NCI-H2107 treated with DMSO at 0.1 percent for 48 hours (cell line): ENCODE measurements at regions not wholly inside any gene's neighbourhood (a gene's known extent, or its start where the extent isn't known, plus 50 kb on each side); places are given as distances from the start of the nearest gene placed in this dataset.
"Not testable (repeated sequence)": the region's sequence is repeated elsewhere in the genome, so short reads cannot be mapped to it uniquely, and the experiment has no call there.

ENCODE experiments used
- DNase-seq: peaks from one replicate; lab custom pipeline; 2025; ENCODE audit not compliant: unreplicated experiment; lab: John Stamatoyannopoulos, UW

DNA sequence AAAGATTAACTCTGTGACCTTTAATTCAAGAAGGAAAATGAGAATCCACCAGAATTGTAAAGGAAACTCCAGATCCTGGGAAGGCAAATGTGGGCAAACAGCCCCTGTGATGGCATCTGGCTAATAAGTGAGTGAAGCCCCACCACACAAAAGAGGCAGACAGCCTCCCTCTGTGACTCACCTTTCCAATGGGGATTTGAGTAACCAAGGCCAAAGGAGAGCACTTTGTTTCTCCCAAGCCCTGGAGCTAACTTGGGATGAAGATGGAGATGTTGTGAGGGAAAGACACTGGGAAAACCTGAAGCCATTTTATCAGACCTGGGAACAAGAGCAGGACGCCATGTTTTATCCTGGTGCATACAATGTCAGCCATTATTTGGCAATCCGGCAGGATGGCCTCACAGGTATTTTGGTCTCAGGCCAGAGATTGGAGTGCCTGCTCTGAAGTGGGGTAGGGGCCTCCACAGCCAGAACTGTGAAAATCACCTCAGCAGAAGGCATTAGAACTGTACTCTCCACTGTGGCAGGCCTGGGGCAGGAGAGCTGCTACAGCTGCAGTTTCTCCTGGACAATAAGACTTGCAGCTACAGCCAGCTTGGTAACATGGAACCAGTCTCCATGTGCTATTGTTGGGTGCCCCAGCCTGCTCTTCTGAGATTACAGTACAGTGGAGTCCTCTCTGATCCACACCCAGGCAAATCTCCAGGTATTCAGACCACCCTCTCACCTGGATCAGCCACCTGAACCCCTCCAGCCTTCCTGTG lies 96.6 kb upstream of the PCED1B start:
- no peak for DNase-seq

DNA sequence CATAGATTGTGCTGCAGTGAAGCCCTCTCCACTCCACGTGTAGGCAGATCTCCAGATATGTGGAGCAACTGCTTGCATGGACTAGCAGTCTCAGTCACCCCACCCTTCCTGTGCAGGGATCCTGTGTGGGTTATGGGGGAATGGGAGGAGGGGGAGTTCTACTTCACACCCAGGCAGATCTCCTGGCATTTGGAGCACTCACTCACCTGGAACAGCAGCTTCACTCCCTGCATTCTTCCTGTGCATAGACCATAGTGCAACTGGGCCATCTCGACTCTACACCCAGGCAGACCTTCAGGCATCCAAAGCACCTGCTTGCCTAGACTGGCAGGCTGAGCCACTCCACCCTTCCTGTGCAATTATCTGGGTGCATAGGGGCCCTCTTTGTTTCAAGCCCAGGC lies 96.0 kb upstream of the PCED1B start:
- DNase-seq = no peak

DNA sequence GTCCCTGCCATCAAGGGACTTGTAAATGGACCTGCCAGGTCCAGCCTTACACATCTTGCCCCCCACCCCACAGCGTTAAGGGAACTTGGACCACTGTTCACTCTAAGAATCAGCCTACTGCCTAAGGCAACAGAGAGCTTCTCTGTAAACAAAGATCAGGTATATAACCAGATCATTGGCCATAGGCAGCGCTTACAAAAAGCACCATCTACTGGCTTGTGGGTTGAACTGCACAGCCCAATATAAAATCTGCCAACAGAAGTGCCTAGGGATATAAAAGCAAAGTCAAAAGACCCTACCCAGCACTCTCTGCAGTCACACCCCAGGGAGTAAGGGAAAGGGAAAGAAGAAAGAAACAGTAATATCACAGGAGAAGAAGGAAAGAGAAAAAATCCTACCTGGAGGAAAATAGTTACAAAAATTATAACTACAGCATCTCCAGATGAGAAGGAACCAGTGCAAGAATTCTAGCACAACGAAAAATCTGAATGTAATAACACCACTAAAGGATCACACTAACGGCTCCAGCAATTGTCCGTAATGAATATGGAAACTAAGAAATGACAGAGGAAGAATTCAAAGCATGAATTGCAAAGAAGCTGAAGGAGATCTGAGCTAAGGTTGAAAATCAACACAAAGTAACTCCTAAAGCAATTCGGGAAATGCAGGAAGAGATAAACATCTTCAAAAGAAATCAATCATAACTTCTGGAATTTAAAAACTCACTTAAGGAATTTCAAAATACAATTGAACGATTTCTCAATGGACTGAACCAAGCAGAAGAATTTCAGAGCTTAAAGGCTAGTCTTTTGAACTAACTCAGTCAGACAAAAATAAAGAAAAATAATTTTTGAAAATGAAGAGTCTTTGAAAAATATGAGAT lies 95.2 kb upstream of the PCED1B start:
- DNase-seq = no peak

DNA sequence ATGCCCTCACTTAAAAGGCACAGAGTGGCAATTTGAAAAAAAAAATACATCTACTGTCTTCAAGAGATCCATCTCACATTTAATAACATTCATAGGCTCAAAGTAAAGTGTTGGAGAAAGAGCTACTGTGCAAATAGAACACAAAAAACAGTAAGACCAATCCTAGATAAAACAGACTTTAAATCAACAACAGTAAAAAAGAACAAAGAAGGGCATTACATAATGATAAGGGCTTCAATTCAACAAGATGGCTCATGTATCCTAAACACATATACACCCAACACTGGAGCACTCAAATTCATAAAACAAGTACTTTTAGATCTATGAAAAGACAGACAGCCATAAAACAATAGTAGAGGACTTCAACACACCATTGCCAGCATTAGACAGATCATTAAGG lies 93.6 kb upstream of the PCED1B start:
- no peak for DNase-seq

DNA sequence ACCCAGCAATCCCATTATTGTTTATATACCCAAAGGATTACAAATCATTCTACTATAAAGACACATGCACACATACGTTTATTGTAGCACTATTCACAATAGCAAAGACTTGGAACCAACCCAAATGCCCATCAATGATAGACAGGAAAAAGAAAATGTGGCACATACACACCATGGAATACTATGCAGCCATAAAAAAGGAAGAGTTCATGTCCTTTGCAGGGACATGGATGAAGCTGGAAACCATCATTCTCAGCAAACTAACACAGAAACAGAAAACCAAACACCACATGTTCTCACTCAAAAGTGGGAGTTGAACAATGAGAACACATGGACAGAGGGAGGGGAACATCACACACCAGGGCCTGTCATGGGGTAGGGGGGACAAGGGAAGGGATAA lies 91.3 kb upstream of the PCED1B start:
- DNase-seq = not testable (repeated sequence)

DNA sequence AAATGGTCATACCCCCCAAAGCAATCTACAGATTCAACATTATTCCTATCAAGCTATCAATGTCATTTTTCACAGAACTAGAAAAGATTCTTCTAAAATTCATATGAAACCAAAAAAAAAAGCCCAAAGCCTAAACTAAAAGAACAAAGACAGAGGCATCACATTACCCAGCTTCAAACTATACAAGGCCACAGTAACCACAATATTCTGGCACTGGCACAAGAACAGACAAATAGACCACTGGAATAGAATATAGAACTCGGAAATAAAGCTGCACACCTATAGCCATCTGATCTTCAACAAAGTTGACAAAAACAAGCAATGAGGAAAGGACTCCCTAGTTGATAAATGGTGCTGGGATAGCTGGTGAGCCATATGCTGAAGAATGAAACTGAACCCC lies 89.2 kb upstream of the PCED1B start:
- no peak for DNase-seq

DNA sequence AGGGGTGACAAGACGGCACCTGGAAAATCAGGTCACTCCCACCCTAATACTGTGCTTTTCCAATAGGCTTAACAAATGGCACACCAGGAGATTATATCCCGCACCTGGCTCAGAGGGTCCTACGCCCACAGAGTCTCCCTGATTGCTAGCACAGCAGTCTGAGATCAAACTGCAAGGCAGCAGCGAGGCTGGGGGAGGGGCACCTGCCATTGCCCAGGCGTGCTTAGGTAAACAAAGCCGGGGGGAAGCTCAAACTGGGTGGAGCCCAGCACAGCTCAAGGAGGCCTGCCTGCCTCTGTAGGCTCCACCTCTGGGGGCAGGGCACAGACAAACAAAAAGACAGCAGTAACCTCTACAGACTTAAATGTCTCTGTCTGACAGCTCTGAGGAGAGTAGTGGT lies 87.4 kb upstream of the PCED1B start:
- DNase-seq = not testable (repeated sequence)

DNA sequence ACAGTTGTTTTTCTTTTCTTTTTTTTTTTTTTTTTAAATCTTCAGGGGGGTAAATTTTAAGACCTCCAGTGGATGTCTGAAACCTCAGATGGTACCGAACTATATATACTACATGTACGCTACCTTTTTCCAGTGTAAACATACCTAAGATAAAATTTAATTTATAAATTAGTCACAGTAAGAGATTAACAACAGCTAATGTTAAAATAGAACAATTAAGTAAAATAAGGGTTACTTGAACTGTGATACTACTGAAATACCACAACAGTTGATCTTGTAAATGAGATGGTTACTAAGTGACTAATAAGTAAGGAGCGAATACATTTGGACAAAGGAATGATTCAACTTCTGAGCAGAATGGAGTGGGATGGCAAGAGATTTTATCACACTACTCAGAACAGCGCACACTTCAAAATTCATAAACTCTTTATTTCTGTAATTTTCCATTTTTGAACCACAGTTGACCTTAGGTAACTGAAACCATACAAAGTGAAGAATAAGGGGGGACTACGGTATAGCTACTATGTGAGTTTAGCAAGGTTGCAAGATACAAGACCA lies 80.5 kb upstream of the PCED1B start:
- no peak for DNase-seq

DNA sequence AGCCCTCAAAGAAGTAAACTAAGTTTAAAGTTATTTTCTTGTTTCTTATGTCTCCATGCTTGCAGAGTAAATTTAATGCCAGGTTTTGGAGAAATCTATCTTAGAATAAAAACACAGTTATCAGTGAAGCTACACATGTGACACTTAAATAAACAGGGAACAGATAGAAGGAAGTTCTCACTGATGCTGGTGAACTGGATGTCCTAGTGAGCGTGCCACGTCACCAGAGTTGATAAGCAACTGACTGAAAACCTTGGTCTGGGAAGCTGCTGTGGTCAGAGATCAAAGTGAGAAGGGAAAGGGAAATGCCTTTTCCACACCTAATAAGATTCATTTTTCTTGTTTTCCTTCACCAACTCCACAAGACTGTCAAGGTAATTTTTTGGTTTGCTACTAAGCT lies 74.8 kb upstream of the PCED1B start:
- DNase-seq = no peak

DNA sequence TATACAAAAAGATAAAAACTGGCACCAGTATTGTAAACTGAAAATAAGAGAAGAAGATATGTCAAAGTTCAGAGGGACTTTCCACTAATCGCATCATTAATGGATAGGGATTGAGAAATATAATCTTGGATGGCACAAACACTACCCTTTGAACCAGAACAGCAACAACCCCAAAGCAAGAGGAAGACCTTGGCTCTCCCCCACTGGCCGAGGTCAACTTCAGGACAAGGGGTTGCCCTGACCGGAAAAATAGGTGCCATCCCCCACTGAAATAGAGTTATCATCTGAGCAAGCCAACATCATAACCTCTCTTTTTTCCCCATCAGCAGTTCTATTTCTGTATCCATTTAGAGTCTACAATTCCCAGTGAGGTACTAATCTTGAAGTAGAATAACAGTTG lies 72.4 kb upstream of the PCED1B start:
- no peak for DNase-seq

DNA sequence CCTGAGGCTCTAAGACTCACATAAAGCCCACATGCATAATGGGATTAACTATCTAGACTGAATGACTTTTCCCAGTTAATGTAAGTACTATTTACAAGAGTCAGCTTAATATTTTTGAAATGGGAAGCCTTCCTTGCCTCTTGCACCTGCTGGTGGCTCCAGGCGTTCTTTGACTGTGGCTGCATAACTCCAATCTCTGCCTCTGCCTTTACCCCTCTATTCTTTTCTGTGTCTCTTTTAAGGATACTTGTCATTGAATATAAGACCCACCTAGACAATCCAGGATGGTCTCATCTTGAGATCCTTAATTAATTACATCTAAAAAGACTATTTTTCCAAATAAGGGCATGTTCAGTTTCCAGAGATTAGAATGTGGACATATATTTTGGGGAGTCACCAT lies 66.9 kb upstream of the PCED1B start:
- no peak for DNase-seq

DNA sequence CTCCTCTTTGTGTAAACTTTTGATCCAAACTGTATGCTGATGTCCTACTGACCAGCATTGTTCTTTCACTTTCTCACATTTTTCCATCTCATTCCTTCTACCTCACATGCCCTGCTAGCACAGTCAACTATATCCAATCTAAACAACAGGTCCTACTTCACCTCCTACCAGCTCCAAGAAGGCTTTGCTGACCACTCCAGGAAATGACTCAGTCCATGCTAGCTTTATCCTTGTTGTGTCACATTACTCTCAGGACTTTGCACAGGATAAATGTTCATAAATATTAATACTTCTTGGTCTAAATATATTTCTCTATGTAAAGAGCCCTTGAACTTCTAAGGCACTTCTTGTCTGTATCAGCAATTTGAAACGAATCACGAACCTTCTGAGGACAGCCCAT lies 64.9 kb upstream of the PCED1B start:
- DNase-seq = no peak

DNA sequence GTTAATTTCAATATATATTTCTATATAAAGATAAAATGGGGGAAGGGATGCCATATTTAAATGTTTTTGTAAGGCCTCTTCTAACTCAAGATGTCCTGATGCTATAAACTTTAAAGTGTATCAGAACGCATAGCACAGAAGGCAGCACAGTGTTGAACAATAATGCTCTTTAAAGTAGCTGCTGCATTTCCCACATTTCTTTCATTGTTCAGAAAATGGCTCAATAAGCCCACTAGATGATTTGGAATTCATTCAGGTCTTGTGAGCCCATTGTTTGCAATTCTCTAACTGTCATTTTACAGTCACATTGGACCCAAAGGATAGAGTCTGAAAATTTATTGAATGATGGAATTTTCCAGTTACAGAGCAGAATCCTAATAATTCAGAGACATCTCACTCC lies 64.0 kb upstream of the PCED1B start:
- no peak for DNase-seq

DNA sequence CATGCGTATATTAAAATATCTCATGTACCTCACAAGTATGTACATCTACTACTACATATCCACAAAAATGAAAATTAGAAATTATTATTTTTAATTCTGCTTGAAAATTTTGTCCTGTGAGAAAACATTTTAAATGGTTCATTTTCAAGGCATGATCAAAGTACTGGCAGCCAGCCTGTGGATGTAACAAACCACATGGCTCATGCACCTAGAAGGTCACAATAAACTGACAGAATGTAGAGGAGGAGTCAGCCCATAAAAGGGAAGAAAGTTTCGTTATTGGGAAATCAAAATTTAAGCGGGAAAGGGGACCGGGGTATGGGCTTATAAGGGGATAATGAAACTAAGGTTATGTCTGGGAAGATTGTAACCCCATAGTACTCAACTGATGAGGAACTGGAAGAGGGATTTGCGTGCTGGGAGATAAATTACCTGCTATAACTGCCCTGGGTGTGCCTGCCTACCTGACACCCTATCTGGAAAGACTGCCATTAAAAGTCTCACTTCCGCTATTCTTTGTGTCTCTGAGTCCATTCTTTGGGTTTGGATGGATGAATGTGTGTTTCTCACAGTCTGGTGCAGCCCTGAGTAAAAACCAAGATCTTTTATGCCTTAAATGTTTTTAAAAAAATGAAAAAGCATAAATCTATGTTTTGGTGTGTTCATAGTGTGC lies 62.2 kb upstream of the PCED1B start:
- no peak for DNase-seq

DNA sequence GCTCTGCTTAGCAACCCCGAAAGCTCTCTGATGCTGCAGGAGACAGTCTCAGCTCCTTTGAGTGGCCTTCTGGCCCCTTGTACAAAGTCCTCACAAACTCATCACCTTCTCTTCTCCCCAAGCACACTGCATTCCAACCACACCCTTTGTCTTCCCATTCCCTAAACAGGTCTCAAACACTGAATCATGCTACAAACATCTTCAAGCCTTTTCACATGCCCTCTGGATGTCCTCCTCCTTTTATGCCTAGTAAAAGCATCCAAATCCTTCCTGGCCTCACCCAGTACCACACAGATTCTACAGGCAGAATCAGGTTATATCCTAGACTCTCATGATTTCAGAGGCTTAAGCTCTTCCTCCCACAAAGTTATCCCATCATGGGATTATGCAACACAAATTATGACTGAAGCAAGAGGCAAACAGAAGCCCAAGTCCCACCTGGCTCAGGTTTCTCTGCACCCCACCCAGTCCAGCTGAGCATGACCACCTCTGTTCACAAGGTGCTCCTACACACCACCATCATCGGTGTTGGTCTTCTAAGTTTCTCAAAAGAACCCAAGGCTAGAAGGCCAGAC lies 61.4 kb upstream of the PCED1B start:
- no peak for DNase-seq

DNA sequence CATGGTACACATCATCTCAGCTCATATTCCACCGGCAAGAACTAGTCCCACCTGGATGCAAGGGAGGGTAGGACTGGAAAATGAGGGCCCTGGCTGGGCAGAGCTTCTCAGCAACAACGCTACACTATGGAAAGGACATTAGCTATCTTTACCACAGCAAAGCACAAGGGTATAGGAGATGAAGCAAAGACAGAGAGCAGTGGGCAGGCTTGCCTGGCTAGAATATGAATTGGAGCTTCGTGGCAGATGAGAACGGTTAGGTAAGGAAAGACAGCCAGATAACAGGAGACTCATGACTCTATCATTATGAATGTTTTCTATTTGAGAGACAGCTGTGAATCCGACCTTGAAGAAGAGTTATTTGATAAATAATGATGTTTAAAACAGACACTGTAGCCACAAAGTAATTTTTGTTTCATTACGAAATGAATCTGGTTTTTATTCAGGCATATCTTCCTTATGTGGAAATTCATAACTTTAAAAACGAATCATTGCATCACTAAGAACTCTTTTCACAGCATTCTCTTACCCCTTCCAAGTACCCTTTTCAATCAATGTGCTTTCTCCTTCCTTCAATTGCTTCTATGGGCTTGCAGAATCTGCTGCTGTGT lies 59.1 kb upstream of the PCED1B start:
- DNase-seq = no peak

DNA sequence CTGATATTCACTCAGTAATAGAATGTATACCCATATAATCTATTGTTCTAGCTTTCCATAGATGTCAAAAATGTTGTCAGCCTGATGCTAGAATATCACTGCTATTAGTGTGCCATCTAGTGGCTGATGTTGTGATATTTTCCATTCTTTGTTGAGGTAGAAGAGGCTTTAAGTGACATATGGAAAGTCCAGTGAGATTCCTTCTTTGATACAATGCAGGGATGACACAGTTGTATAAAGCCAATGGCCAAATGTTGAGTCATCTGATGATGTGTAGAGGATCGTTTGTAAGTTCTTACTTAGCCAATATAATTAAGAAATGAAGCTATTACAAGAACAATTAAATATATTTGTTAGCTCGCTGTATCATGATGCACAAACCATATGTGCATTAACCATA lies 58.1 kb upstream of the PCED1B start:
- DNase-seq = peak; percentile 56

DNA sequence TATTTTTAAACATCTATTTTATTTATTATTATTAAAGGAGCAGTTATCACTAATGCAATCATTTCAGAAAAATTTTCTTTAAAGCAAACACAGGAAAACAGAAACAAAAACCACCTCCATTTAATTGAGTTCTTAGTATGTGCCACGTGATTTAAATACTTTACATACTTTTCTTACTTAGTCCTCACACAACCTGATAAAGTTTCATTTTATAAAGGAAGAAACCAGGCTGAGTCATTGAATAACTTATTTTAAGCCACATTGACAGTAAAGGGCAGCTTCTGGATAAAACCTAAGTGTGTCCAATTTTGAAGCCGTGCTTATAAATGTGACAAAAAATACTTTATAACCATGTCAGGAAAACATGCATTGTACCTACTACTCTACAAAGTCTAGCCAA lies 57.1 kb upstream of the PCED1B start:
- DNase-seq = no peak

DNA sequence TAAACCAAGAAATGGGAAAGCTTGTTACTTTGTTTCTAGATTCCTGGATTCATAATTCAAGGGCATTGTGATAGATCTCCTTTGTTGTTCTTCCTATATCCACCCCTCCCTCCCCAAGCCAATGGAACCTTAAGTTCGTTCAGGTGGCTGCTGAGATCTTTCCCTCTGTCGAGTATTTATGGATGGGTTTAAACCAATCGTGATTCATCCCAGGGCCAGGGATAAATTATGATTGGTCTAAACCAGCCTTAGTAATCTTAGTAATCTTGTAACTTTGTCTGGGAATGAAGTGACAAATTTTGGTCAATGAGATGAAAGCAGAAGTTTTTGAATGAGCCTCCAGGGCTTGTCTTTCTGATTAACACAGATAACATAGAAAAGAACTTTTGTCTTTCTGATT lies 56.1 kb upstream of the PCED1B start:
- no peak for DNase-seq

DNA sequence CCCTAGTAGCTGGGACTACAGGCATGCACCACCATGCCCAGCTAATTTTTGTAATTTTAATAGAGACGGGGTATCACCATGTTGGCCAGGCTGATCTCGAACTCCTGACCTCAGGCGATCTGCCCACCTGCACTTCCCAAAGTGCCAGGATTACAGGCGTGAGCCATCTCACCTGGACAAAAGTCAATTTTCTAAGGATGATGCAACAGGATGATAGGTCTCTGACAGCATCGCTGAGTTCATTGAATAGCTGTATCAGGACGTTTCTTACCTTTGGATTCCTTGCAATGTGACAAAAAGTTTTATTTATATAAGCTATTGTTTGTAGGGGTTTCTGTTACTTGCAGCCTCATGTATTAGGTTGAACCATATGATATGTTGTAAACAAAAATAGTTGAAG lies 55.5 kb upstream of the PCED1B start:
- DNase-seq = no peak

DNA sequence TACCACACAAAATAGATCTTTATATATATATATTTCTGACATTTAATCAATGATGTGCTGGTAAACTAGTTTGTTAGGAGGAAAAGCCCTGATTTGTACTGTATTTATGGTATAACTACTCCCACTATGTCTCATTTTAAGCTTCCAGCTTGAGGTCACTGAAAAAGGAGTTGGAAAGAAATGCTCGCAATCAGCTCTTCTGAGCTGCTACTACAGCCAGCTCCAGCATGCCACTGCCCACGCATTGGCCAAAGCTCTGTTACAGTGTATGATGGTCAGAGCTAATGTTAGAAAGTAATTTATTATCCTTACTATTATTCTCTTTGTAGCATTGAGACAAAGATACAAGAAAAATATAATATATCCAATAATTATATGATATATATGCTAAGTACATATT lies 55.0 kb upstream of the PCED1B start:
- DNase-seq = no peak
